Erythroblast (primary cell): ENCODE measurements at regions not wholly inside any gene's neighbourhood (a gene's known extent, or its start where the extent isn't known, plus 50 kb on each side); places are given as distances from the start of the nearest gene placed in this dataset.

ENCODE experiments used
- GATA1 ChIP-seq: IDR thresholded peaks from 2 replicates; pipeline ENCODE4 v1.6.1; 2011; ENCODE audit warnings: low read depth, mild to moderate bottlenecking, control low read depth, low read length, moderate library complexity
- POLR2A ChIP-seq: IDR thresholded peaks from 2 replicates; pipeline ENCODE4 v1.6.1; 2011; ENCODE audit warnings: mild to moderate bottlenecking, low read length

GRCh38 chr1:31515936-31516335 is 60.4 kb upstream of the TINAGL1 start:
- no peak for TF ChIP-seq POLR2A
- no peak for TF ChIP-seq GATA1
